GM12891 (cell line): ENCODE measurements at regions not wholly inside any gene's neighbourhood (a gene's known extent, or its start where the extent isn't known, plus 50 kb on each side); places are given as distances from the start of the nearest gene placed in this dataset.

ENCODE experiments used
- DNase-seq: peaks from one replicate; pipeline ENCODE4 v3.0.0; 2011; ENCODE audit warnings: low spot score; ENCODE audit not compliant: insufficient read length
- FAIRE-seq: peaks from 2 replicates; lab custom pipeline; 2011; peaks lifted over from hg19 to GRCh38; lab: Jason Lieb, UNC
- PAX5 ChIP-seq: IDR thresholded peaks from 2 replicates; pipeline ENCODE4 v1.6.1; 2011; ENCODE audit warnings: low read length, moderate library complexity, mild to moderate bottlenecking; ENCODE audit not compliant: insufficient read depth, severe bottlenecking
- POLR2A ChIP-seq: IDR thresholded peaks from 2 replicates; pipeline ENCODE4 v1.6.1; 2011; ENCODE audit warnings: low read depth, low read length, control low read depth
- POLR2AphosphoS5 ChIP-seq: IDR thresholded peaks from 2 replicates; pipeline ENCODE4 v1.6.1; 2011; ENCODE audit warnings: low read depth, low read length, control low read depth
- POU2F2 ChIP-seq: IDR thresholded peaks from 2 replicates; pipeline ENCODE4 v1.6.1; 2011; ENCODE audit warnings: low read depth, mild to moderate bottlenecking, control low read depth, low read length, moderate library complexity
- SPI1 ChIP-seq: IDR thresholded peaks from 2 replicates; pipeline ENCODE4 v1.6.1; 2011; ENCODE audit warnings: low read depth, low read length, control low read depth
- TAF1 ChIP-seq: IDR thresholded peaks from 2 replicates; pipeline ENCODE4 v1.6.1; 2011; ENCODE audit warnings: low read depth, low read length, control low read depth

DNA sequence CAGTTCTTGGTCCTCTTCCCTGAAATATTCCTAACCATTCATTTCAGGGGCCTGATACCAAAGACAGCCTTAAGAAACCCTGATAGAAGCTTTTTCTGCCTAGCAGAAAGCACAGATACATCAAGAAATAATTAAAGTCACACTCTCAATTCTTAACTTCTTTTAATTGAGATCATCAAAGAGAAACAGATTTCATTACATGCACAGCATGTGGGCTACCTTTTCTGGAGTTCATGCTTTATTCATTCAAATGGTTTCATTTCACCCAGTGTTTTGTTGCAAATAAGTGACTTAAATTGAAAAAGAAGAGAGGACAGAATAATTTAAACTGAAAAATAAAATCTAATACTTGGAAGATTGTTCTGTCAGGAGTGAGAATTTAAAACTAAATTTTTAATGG, 192.6 kb upstream of the GGTLC1 start:
- FAIRE-seq (no peak), DNase-seq (no peak)
- TF ChIP-seq PAX5 (no peak), POU2F2 (no peak)

DNA sequence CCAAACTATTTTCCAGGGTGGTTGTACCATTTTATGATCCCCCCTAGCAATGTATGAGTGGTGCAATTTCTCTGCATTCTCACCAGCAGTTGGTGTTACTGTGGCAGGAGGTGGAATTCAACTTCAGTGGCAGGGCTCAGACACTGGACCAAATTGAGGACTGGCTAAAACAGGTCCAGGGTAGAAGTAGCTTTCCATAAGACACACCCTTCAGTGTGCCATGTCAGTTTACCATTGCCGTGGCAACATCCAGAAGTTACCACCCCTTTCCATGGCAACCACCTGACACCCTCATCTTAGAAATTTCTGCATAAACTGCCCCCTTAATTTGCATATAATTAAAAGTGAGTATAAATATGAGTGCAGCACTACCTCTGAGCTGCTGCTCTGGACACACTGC, 180.7 kb upstream of the GGTLC1 start:
- DNase-seq (no peak), FAIRE-seq (no peak)
- no peak for TF ChIP-seq TAF1
- TF ChIP-seq SPI1, result no peak
- no peak for TF ChIP-seq POLR2AphosphoS5
- no peak for TF ChIP-seq POLR2A
- TF ChIP-seq PAX5, result no peak
- TF ChIP-seq POU2F2, result no peak

DNA sequence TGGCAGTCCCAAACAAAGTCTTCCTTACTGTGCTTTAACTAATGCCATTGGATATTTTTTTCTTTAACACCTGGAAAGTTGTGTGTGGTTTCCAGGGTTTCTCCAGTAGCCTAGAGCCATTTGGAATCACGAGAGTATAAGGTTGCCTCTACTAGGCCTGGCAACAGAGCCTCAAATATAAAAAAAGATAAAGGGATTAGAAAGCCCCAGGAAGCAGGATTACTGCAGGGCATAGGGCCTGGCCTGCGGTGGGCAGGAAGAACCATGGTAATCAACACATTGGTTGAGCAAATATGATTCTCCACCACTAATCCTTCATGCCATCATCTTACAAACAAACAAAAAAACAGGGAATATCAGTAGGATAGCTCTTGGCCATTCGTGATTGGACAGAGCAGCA, 177.8 kb upstream of the GGTLC1 start:
- DNase-seq, result no peak
- no peak for FAIRE-seq
- no peak for TF ChIP-seq PAX5
- TF ChIP-seq SPI1, result no peak

DNA sequence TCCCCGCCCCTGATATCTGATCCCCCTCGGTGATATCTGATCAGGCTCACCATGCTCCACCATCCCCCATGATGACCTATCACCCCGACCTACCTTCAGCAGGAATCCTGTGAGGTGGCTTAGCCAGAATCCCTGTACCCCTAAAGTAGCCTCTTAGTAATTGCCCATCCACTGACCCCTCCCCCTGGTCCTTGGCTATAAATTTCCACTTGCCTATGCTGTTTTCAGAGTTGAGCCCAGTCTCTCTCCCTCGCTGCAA, 177.5 kb upstream of the GGTLC1 start:
- no peak for TF ChIP-seq TAF1
- TF ChIP-seq POLR2AphosphoS5, result no peak
- TF ChIP-seq POLR2A, result no peak
- TF ChIP-seq PAX5, result no peak
- no peak for TF ChIP-seq POU2F2
- TF ChIP-seq SPI1, result no peak
- DNase-seq (no peak), FAIRE-seq (no peak)

DNA sequence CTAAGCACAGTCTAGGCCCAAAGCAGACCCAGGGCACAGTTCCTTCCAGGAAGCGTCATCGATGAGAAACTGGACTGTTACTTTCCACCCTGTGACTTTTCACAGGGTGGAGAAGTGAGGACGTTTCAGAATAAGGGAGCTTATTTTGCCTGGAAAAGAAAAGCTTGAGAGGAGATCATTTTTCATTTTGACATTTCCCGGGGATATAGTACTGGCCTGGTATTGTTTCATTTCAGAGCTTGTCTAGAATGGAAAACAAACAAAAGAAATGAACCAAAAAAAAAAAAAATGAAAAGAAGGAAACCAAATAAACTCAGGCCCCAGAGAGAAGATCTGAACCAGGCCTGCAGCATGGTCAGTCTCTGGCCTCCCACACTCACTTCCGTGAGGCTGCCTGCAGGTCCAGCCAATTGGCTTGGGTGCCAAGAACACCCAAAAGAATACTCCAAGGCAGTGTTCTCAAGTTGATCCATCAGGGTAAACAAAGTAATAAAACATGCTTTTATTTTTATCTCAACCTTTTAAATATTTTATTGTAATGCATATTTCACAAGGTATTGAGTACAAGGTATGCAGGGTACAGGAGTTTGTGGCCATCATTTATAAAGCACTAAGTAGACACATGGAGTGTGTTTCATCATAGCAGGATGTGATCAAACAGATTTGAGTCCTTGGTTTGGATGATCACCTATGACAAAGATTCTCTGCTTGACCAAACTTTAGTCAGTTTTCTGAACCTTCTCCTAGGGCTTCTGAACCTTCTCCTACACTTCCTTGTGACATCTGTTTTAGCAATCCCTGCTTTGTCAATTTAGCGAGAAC, 176.9 kb upstream of the GGTLC1 start:
- FAIRE-seq, result no peak
- no peak for DNase-seq
- no peak for TF ChIP-seq PAX5
- no peak for TF ChIP-seq SPI1
- no peak for TF ChIP-seq POU2F2
- no peak for TF ChIP-seq POLR2A
- TF ChIP-seq POLR2AphosphoS5, result no peak
- TF ChIP-seq TAF1, result no peak

DNA sequence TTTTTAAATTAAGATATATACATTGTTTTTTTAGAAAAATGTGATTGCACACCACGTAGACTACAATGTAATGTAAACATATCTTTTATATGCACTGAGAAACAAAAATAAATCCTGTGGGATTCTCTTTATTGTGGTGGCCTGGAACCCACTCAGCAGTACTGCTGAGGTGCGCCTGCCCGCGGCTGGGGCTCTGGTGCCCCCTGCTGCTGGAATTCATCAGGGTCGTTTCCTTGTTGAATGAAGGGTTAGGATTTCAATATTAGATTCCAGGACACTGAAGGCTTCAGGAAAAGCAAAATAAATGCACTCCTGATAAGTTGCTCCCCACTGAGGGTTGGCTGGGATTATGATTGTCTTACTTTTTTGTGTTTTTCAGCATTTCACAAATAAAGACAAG, 175.8 kb upstream of the GGTLC1 start:
- DNase-seq (no peak), FAIRE-seq (no peak)
- no peak for TF ChIP-seq PAX5
- TF ChIP-seq POLR2AphosphoS5, result no peak
- TF ChIP-seq SPI1, result no peak
- TF ChIP-seq TAF1, result no peak
- TF ChIP-seq POU2F2, result no peak
- no peak for TF ChIP-seq POLR2A

DNA sequence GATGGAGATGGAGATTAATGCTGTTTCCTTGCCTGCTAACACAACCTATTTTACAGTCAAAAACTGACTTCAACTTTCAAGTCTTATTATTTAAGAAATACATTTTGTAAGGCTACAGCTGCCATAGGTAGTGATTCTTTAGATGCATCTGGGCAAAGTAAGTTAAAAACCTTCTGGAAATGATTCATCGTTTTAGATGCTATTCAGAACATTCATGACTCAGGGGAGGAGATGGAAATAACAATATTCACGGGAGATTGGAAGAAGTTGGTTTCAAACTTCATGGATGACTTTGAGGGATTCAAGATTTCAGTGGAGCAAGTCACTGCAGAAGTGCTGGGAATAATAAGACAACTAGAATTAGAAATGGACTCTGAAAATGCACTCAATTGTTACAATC, 174.9 kb upstream of the GGTLC1 start:
- TF ChIP-seq PAX5 (no peak), POU2F2 (no peak), POLR2A (no peak), SPI1 (no peak), POLR2AphosphoS5 (no peak), TAF1 (no peak)
- no peak for FAIRE-seq
- no peak for DNase-seq

DNA sequence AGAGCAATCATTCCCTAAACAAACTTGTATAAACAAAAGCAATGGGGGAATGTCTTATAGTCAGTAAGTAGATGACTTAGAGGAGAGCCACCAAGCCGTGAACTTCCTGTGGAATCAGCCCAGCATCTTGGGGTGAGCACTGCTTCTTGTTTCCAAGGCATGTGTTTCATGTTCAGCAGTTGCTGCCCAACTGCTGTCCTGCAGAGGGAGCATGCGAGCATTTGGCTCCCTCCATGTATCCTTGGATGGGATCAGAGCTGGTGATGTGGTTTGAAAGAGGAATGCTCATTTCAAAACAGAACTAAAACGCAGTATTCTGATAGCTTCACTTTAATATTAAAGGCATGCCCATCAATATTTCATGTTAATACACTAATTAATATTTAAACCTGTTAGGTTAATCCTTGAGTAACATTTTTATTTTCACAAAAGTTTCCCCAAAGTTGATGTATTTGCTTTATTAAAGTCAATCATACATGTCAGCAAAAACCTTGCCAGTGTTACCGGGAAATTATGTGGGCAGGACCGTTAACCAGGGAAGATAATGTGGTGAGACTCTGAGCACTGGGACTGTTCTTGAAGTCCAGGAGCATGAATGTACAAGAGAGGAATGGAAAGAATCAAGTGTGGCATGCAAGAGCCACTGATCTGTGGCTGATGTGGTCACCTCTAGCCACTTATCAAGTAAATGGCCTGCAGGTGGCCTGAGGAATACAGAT, 172.1 kb upstream of the GGTLC1 start:
- DNase-seq (no peak), FAIRE-seq (no peak)
- TF ChIP-seq TAF1 (no peak), SPI1 (no peak), POLR2A (no peak), PAX5 (no peak), POLR2AphosphoS5 (no peak), POU2F2 (no peak)

DNA sequence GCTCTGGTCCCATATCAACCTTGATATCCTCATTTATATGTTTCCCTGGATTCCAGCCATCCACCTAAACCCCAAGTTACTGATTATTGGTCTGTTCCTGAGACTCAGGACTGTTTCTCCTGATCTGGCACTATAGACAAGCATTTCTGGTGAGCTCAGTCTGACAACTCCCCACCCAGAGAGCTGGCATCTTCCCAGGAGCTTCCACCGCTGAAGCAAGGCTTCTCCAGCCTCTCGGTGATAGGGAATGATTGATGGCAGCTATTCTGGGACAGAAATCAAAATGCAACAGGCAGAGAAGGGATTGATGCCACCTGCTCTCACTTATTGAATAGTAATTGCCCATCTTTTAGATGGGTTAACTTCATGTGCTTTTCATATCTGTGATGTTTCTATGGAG, 169.7 kb upstream of the GGTLC1 start:
- FAIRE-seq (no peak), DNase-seq (no peak)
- TF ChIP-seq PAX5, result no peak
- TF ChIP-seq POLR2A, result no peak
- no peak for TF ChIP-seq TAF1
- no peak for TF ChIP-seq SPI1
- TF ChIP-seq POU2F2, result no peak
- TF ChIP-seq POLR2AphosphoS5, result no peak

DNA sequence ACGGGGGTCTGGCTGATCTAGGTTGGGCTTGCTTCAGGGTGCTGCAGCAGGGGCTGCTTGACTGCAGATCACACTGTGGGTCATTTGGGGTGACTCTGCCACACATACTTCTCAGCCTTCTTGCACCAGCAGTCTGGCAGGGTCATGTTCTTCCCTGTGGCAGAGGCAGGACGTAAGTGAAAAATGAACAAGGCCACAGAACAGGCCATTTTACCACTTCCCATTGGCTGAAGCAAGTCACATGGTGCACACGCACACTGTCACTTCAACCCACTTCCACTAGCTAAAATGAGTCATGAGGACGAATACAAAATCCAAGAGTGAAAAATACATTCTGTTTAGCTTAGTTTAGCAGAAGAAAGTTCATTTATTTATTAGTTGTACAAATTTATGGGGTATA, 168.6 kb upstream of the GGTLC1 start:
- TF ChIP-seq PAX5, result no peak
- TF ChIP-seq TAF1, result no peak
- no peak for TF ChIP-seq POLR2A
- TF ChIP-seq POLR2AphosphoS5, result no peak
- TF ChIP-seq SPI1, result no peak
- no peak for TF ChIP-seq POU2F2
- FAIRE-seq (peak; percentile 23), DNase-seq (no peak)
